Activated CD4-positive, alpha-beta T cell treated with anti-CD3 and anti-CD28 coated beads, Interleukin-2, amount 50 U/mL, for 16 hours (primary cell): ENCODE measurements at regions not wholly inside any gene's neighbourhood (a gene's known extent, or its start where the extent isn't known, plus 50 kb on each side); places are given as distances from the start of the nearest gene placed in this dataset.
"Not testable (repeated sequence)": the region's sequence is repeated elsewhere in the genome, so short reads cannot be mapped to it uniquely, and the experiment has no call there.

ENCODE experiments used
- DNase-seq: peaks from one replicate; pipeline ENCODE4 v3.0.0-alpha.2; 2020

- DNase-seq, result no peak
Measured at GRCh38 chr17:63082273-63082861, 116.3 kb downstream of the TANC2 start.

- no peak for DNase-seq
Measured at GRCh38 chr17:63082952-63083351, 116.9 kb downstream of the TANC2 start.

- DNase-seq, result no peak
Measured at GRCh38 chr17:63086483-63087185, 120.6 kb downstream of the TANC2 start.

GRCh38 chr17:63090358-63091114, 124.5 kb downstream of the TANC2 start:
- DNase-seq, result not testable (repeated sequence)

GRCh38 chr17:63091909-63092308, 125.9 kb downstream of the TANC2 start:
- not testable (repeated sequence) for DNase-seq

GRCh38 chr17:63094631-63095030, 128.6 kb downstream of the TANC2 start:
- no peak for DNase-seq

GRCh38 chr17:63095459-63095858, 129.4 kb downstream of the TANC2 start:
- DNase-seq, result no peak

- no peak for DNase-seq
Measured at GRCh38 chr17:63095879-63096278, 129.8 kb downstream of the TANC2 start.

- no peak for DNase-seq
Measured at GRCh38 chr17:63096426-63096825, 130.4 kb downstream of the TANC2 start.

- no peak for DNase-seq
Measured at GRCh38 chr17:63099425-63099824, 133.4 kb downstream of the TANC2 start.

- no peak for DNase-seq
Measured at GRCh38 chr17:63102034-63102433, 136.0 kb downstream of the TANC2 start.

- DNase-seq, result no peak
Measured at GRCh38 chr17:63106050-63106449, 140.0 kb downstream of the TANC2 start.

GRCh38 chr17:63109661-63110060, 143.6 kb downstream of the TANC2 start:
- no peak for DNase-seq

- no peak for DNase-seq
Measured at GRCh38 chr17:63113167-63113566, 147.1 kb downstream of the TANC2 start.

GRCh38 chr17:63116228-63116627, 150.2 kb downstream of the TANC2 start:
- DNase-seq, result no peak

GRCh38 chr17:63116967-63117830, 151.2 kb downstream of the TANC2 start:
- no peak for DNase-seq

GRCh38 chr17:63120406-63120805, 154.4 kb downstream of the TANC2 start:
- DNase-seq, result no peak

GRCh38 chr17:63124536-63124935, 158.5 kb downstream of the TANC2 start:
- no peak for DNase-seq

- no peak for DNase-seq
Measured at GRCh38 chr17:63124958-63125357, 158.9 kb downstream of the TANC2 start.

GRCh38 chr17:63125987-63126386, 160.0 kb downstream of the TANC2 start:
- DNase-seq, result no peak

- DNase-seq, result no peak
Measured at GRCh38 chr17:63126607-63127006, 160.6 kb downstream of the TANC2 start.

GRCh38 chr17:63132459-63132911, 166.4 kb downstream of the TANC2 start:
- DNase-seq, result no peak

GRCh38 chr17:63133491-63133890, 167.5 kb downstream of the TANC2 start:
- DNase-seq, result no peak
